Neural cell (in vitro differentiated cells): ENCODE measurements at regions not wholly inside any gene's neighbourhood (a gene's known extent, or its start where the extent isn't known, plus 50 kb on each side); places are given as distances from the start of the nearest gene placed in this dataset.

Experiments
- CTCF ChIP-seq: fragments of 450-650 bp; IDR thresholded peaks from 2 replicates; pipeline ENCODE4 v1.5.1; 2014; ENCODE audit warnings: antibody characterized with exemption, mild to moderate bottlenecking, moderate library complexity; ENCODE audit not compliant: poor library complexity, severe bottlenecking
- EZH2 ChIP-seq: fragments of 200-600, 300-800 bp; shearing (Covaris generic), sonication (generic); IDR thresholded peaks from 2 replicates; pipeline ENCODE4 v1.6.1; 2014; ENCODE audit warnings: antibody characterized with exemption, low read length, borderline replicate concordance, mild to moderate bottlenecking; ENCODE audit not compliant: insufficient read depth, poor library complexity, severe bottlenecking
- POLR2AphosphoS5 ChIP-seq: IDR thresholded peaks from 2 replicates; pipeline ENCODE4 v1.6.1; 2012
- TAF1 ChIP-seq: IDR thresholded peaks from 2 replicates; pipeline ENCODE4 v1.6.1; 2012; ENCODE audit warnings: low read depth

- no peak for TF ChIP-seq TAF1
- TF ChIP-seq EZH2: no peak
- no peak for TF ChIP-seq POLR2AphosphoS5
- no peak for TF ChIP-seq CTCF
Measured at GRCh38 chr6:81984599-81984998, 232.1 kb upstream of the TENT5A start.
